ENCODE measurements at regions not wholly inside any gene's neighbourhood (a gene's known extent, or its start where the extent isn't known, plus 50 kb on each side); places are given as distances from the start of the nearest gene placed in this dataset.

DNA sequence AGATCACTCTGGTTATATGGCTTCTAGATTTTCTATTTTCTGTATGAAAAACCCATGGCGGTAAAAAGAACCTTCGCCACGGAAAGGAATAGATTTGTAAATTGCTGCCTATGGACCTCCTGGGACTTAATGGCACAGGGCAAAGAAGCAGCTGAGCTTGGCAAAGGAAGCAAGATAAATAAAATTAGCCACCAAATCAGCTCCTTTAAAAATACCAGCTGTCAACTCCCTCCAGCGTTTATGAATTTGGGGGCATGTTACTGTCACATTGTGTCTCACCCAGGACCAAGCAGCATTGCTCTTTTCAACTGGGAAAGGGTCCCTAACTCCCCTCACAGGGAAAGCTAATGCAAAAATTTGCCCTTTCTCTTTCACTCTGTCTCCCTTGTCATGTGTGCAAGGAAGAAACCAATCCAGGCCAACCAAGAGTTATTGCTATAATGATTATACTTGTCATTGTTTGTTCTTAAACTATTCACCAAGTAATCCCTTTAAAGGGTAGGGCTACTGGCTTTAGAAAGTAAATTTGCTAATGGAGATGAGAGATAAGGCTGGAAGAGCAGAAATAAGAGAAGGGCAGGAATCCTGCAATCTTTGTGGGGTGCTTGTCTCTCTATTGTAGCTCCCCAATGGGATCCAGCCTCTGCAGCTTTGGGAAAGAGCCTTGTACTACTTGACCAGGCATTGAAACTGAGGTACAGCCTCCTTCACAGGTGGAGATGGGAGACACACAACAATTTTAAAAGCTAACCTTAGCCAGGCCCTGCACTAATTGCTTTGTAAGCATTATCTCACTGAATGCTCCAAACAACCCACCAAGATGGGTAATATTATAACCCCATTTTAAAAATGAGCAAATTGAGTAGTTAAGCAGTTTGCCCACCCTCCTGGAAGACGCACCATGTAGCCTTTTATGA lies 119.1 kb upstream of the KLF7 start:
- TF ChIP-seq CTCF (IDR thresholded peaks at IDR 0.05 in 2 of 3, conservative IDR thresholded peaks at IDR 0.05 in 1 of 3; ENCODE audit: control insufficient read depth in 2 of 3, extremely low read depth in 1 of 3, insufficient read depth in 1 of 3, low read depth in 3 of 3, low read length in 3 of 3) (no peak), USF1 (IDR thresholded peaks at IDR 0.05; ENCODE audit: borderline replicate concordance, extremely low read length, insufficient read depth, low read depth, low read length) (no peak), POLR2A (IDR thresholded peaks at IDR 0.05; ENCODE audit: low read depth, low read length) (no peak), ZNF217 (IDR thresholded peaks at IDR 0.05) (no peak)

Data from GM12878 (cell line).